Naive thymus-derived CD8-positive, alpha-beta T cell (primary cell): ENCODE measurements at regions not wholly inside any gene's neighbourhood (a gene's known extent, or its start where the extent isn't known, plus 50 kb on each side); places are given as distances from the start of the nearest gene placed in this dataset.

Source experiments
- ATAC-seq, 2 donors: fragments of 150-1000 bp; cut with Tn5 transposase in 1 of 2; sonication (Bioruptor Pico), chemical (Tn5 transposase) in 1 of 2; 1 replicate in 1 of 2; 2 replicates in 1 of 2; pipeline ENCODE4 v1.10.0; 2021; ENCODE audit warnings: mild to moderate bottlenecking in 2 of 2, moderate library complexity in 2 of 2
- POLR2A ChIA-PET: fragments of 350-600 bp; sonication (Branson Sonifier 250); formaldehyde crosslinking; loops from one replicate; lab custom pipeline; 2021; ENCODE audit warnings: antibody characterized with exemption; lab: Charles Lee
- DNase-seq, 10 donors: peaks; one replicate each; pipeline versions ENCODE4 v3.0.0 to v3.0.0-alpha.2; 2020 to 2022
- H3K27ac Mint-ChIP-seq, 10 donors: one replicate each; pipeline ENCODE4 v1.8.0; 2020 to 2022; ENCODE audit warnings: mild to moderate bottlenecking in 10 of 10, mixed read lengths in 10 of 10, moderate library complexity in 4 of 10, inconsistent platforms in 1 of 10
- H3K27me3 Mint-ChIP-seq, 5 donors: one replicate each; pipeline ENCODE4 v1.8.0; 2021 to 2022; ENCODE audit warnings: mixed read lengths in 5 of 5
- H3K36me3 Mint-ChIP-seq, 3 donors: one replicate each; pipeline ENCODE4 v1.8.0; 2020 to 2022; ENCODE audit warnings: mixed read lengths in 3 of 3, mild to moderate bottlenecking in 2 of 3, inconsistent platforms in 1 of 3
- H3K4me1 Mint-ChIP-seq, 4 donors: one replicate each; pipeline ENCODE4 v1.8.0; 2021 to 2022; ENCODE audit warnings: mixed read lengths in 4 of 4
- H3K4me3 Mint-ChIP-seq, 10 donors: one replicate each; pipeline ENCODE4 v1.8.0; 2020 to 2022; ENCODE audit warnings: mild to moderate bottlenecking in 10 of 10, mixed read lengths in 10 of 10, moderate library complexity in 6 of 10, inconsistent platforms in 1 of 10
- H3K9me3 Mint-ChIP-seq, 9 donors: one replicate each; pipeline ENCODE4 v1.8.0; 2020 to 2022; ENCODE audit warnings: mixed read lengths in 9 of 9, mild to moderate bottlenecking in 3 of 9, inconsistent platforms in 1 of 9, moderate library complexity in 1 of 9

DNA sequence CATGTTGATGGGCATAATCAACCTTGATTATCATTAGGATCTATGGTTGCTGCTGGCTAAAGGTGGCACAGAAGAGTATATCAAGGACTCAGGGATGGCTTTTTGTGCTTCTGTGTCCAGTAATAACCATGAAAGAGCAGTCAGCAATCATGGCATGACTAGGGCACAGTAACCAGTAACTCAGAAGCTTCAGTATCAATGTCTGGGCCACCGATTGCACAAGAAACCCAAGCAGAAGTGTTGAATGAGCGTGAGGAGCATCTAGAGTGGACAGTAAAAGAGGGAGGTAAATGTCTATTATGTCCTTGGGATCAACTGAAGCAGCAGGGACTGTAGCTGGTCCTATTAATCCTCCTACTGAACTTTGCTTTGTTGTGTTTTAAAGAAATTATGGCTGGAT is 81.5 kb upstream of the F13A1 start:
- Mint-ChIP-seq H3K9me3 (peaks cover 0 to 2% (median 0%) of the 10 kb centered on the region in 9 donors), H3K4me1 (peaks cover 0 to 4% (median 0%) of the 10 kb centered on the region in 4 donors), H3K27ac (no peak overlapping the region), H3K27me3 (peaks cover 0 to 12% (median under 1%) of the 10 kb centered on the region in 5 donors), H3K4me3 (no peak overlapping the region), H3K36me3 (no peaks in the 10 kb centered on the region)
- ATAC-seq (no peak), DNase-seq (no peak)
- POLR2A ChIA-PET = no interaction called here

DNA sequence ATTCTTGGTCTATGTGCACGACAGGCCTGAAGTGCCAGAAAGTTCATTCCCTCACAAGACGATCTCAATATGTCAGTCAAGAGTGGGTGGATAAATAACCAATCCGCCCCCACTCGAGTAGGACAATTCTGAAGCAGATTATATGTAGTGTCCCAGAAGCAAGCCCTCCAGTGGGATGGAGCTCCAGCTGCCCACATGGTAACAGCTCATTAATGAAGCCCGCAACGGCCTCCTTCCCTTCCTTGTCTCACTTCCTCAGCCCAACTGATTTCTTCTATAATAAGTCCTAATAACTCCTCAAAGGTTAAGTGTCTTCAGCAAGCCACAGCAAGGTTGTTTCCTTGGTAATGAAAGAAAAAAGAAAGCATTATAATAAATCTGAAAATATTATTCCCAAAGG is 82.1 kb upstream of the F13A1 start:
- Mint-ChIP-seq H3K4me1 (peaks cover 0 to 3% (median 0%) of the 10 kb centered on the region in 4 donors), H3K36me3 (no peaks in the 10 kb centered on the region), H3K27ac (no peak overlapping the region), H3K9me3 (peaks cover 0 to 2% (median 0%) of the 10 kb centered on the region in 9 donors), H3K4me3 (no peak overlapping the region), H3K27me3 (peaks cover 0 to 8% (median 0%) of the 10 kb centered on the region in 5 donors)
- ATAC-seq (no peak), DNase-seq (no peak)
- POLR2A ChIA-PET = no interaction called here

GRCh38 chr6:6405031-6405430 is 84.6 kb upstream of the F13A1 start:
- Mint-ChIP-seq H3K9me3 (peaks cover 0 to 2% (median 0%) of the 10 kb centered on the region in 9 donors), H3K27ac (no peak overlapping the region), H3K27me3 (peaks cover 0 to 11% (median 5%) of the 10 kb centered on the region in 5 donors), H3K4me1 (peaks cover 0 to 3% (median 0%) of the 10 kb centered on the region in 4 donors), H3K36me3 (no peaks in the 10 kb centered on the region), H3K4me3 (no peak overlapping the region)
- DNase-seq (no peak), ATAC-seq (no peak)
- POLR2A ChIA-PET = no interaction called here

- peaks cover 0 to 3% (median 0%) of the 10 kb centered on the region in 4 donors for H3K4me1 Mint-ChIP-seq
- H3K27ac Mint-ChIP-seq = no peak overlapping the region
- ATAC-seq = no peak
- H3K36me3 Mint-ChIP-seq = no peaks in the 10 kb centered on the region
- H3K27me3 Mint-ChIP-seq = peaks cover 0 to 12% (median 4%) of the 10 kb centered on the region in 5 donors
- no peaks in the 10 kb centered on the region for H3K9me3 Mint-ChIP-seq
- POLR2A ChIA-PET = no interaction called here
- no peak for DNase-seq
- H3K4me3 Mint-ChIP-seq = no peak overlapping the region
Observed at GRCh38 chr6:6405997-6406714, 85.7 kb upstream of the F13A1 start.

GRCh38 chr6:6406715-6407070 is 86.2 kb upstream of the F13A1 start:
- H3K27me3 Mint-ChIP-seq = peaks cover 0 to 11% (median 4%) of the 10 kb centered on the region in 5 donors
- H3K27ac Mint-ChIP-seq = no peak overlapping the region
- H3K4me1 Mint-ChIP-seq = peaks cover 0 to 3% (median 0%) of the 10 kb centered on the region in 4 donors
- H3K9me3 Mint-ChIP-seq = no peaks in the 10 kb centered on the region
- POLR2A ChIA-PET = interaction anchor here (0.9 to 1.2 kb wide), 2 partner anchors 11 to 15 kb away, joined by 3 read pairs; no protein-coding TSS in a partner anchor
- ATAC-seq (no peak), DNase-seq (no peak)
- H3K4me3 Mint-ChIP-seq = no peak overlapping the region
- H3K36me3 Mint-ChIP-seq = no peaks in the 10 kb centered on the region

- Mint-ChIP-seq H3K27ac (no peak overlapping the region), H3K4me1 (peaks cover 0 to 3% (median 0%) of the 10 kb centered on the region in 4 donors), H3K9me3 (no peaks in the 10 kb centered on the region), H3K27me3 (peaks cover 0 to 13% (median 4%) of the 10 kb centered on the region in 5 donors), H3K4me3 (no peak overlapping the region), H3K36me3 (no peaks in the 10 kb centered on the region)
- DNase-seq (peak in 2 of 10 donors; percentile 26 to 49), ATAC-seq (peak; percentile 62 to 73)
- POLR2A ChIA-PET = interaction anchor here (0.9 to 1.2 kb wide), 2 partner anchors 12 to 16 kb away, joined by 3 read pairs; no protein-coding TSS in a partner anchor
Observed at GRCh38 chr6:6407071-6407741, 86.7 kb upstream of the F13A1 start.

DNA sequence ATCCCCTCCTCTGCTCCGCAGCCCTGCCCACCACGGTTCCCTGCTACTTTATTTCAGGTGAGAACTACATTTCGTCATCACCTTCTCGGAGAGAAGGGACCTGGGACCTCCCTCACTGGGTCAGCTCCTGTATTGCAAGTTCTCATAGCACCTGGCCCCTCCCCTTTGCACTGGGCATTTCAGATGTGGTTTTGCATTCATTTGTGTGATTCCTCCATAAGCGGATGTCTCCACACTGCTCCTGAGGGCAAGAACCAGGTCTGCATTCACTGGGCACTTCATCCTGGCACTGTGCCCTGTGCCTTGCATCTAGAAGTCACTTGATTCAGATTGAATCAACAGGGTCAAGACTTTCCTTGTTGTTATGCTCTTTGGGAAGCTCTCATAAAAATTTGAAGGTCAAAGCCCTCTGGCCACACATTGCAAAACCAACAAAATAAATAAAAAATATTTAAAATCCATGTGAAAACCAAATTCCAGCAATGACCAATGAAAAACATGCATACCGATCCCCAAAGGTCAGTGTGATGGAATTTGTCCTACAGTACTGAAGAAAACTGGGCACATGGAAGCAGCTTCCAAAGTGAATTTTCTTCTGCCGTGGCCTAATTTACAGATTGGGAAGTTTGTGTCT is 89.1 kb upstream of the F13A1 start:
- no peak for DNase-seq
- ATAC-seq = no peak
- no peaks in the 10 kb centered on the region for H3K36me3 Mint-ChIP-seq
- POLR2A ChIA-PET = no interaction called here
- H3K27ac Mint-ChIP-seq = no peak overlapping the region
- H3K9me3 Mint-ChIP-seq = no peaks in the 10 kb centered on the region
- H3K4me1 Mint-ChIP-seq = peaks cover 0 to 3% (median 0%) of the 10 kb centered on the region in 4 donors
- no peak overlapping the region for H3K4me3 Mint-ChIP-seq
- peaks cover 0 to 15% (median 4%) of the 10 kb centered on the region in 5 donors for H3K27me3 Mint-ChIP-seq

- no peak for DNase-seq
Observed at GRCh38 chr6:6411115-6411514, 90.7 kb upstream of the F13A1 start.

GRCh38 chr6:6412221-6412620 is 91.8 kb upstream of the F13A1 start:
- Mint-ChIP-seq H3K4me3 (no peak overlapping the region), H3K27me3 (peaks cover 0 to 15% (median 4%) of the 10 kb centered on the region in 5 donors)

More at GRCh38 chr6:6411115-6411514, 90.7 kb upstream of the F13A1 start:
- POLR2A ChIA-PET = no interaction called here
- H3K27ac Mint-ChIP-seq = no peak overlapping the region
- no peak for ATAC-seq
- no peak overlapping the region for H3K4me3 Mint-ChIP-seq
- H3K4me1 Mint-ChIP-seq = no peaks in the 10 kb centered on the region
- H3K27me3 Mint-ChIP-seq = peaks cover 0 to 15% (median 4%) of the 10 kb centered on the region in 5 donors
- H3K9me3 Mint-ChIP-seq = no peaks in the 10 kb centered on the region
- H3K36me3 Mint-ChIP-seq = no peaks in the 10 kb centered on the region

DNA sequence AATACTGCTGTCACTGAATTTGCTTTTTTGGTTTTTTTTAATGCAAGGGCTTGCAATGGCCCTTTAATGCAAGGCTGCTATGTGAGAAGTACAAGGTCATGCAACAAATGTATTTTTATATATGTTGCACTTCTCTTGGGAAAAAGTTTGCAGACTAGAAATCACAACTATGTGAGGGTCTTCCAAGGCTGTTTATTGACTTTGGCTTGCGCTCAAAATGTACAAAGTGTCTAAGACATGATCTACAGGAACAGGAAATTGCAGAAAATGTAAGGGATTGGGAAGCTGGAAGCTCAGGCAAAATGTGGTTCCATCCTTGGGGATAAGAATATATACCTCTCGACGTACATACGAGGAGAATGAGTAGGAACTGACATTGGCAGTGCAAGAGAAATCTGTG is 92.2 kb upstream of the F13A1 start:
- Mint-ChIP-seq H3K4me1 (no peaks in the 10 kb centered on the region), H3K9me3 (no peaks in the 10 kb centered on the region), H3K4me3 (no peak overlapping the region), H3K27ac (no peak overlapping the region), H3K27me3 (peaks cover 0 to 15% (median 4%) of the 10 kb centered on the region in 5 donors), H3K36me3 (no peaks in the 10 kb centered on the region)
- DNase-seq (no peak), ATAC-seq (no peak)
- POLR2A ChIA-PET = no interaction called here

More at GRCh38 chr6:6412221-6412620, 91.8 kb upstream of the F13A1 start:
- POLR2A ChIA-PET = no interaction called here
- ATAC-seq = no peak
- no peak for DNase-seq
- Mint-ChIP-seq H3K9me3 (no peaks in the 10 kb centered on the region), H3K27ac (no peak overlapping the region), H3K4me1 (no peaks in the 10 kb centered on the region), H3K36me3 (no peaks in the 10 kb centered on the region)

- POLR2A ChIA-PET = no interaction called here
- no peak for DNase-seq
- ATAC-seq = no peak
- Mint-ChIP-seq H3K36me3 (no peaks in the 10 kb centered on the region), H3K27ac (no peak overlapping the region), H3K9me3 (no peaks in the 10 kb centered on the region), H3K4me3 (no peak overlapping the region), H3K4me1 (no peaks in the 10 kb centered on the region), H3K27me3 (peaks cover 0 to 11% (median 0%) of the 10 kb centered on the region in 5 donors)
Observed at GRCh38 chr6:6414931-6415330, 94.5 kb upstream of the F13A1 start.

- no peaks in the 10 kb centered on the region for H3K4me1 Mint-ChIP-seq
- ATAC-seq (no peak), DNase-seq (no peak)
- H3K27me3 Mint-ChIP-seq = peaks cover 0 to 7% (median 3%) of the 10 kb centered on the region in 5 donors
- POLR2A ChIA-PET = no interaction called here
- H3K36me3 Mint-ChIP-seq = peaks cover 0 to 3% (median 0%) of the 10 kb centered on the region in 3 donors
- H3K27ac Mint-ChIP-seq = no peak overlapping the region
- no peak overlapping the region for H3K4me3 Mint-ChIP-seq
- H3K9me3 Mint-ChIP-seq = peaks cover 0 to 5% (median 0%) of the 10 kb centered on the region in 9 donors
Observed at GRCh38 chr6:6417475-6417874, 97.0 kb upstream of the F13A1 start.

DNA sequence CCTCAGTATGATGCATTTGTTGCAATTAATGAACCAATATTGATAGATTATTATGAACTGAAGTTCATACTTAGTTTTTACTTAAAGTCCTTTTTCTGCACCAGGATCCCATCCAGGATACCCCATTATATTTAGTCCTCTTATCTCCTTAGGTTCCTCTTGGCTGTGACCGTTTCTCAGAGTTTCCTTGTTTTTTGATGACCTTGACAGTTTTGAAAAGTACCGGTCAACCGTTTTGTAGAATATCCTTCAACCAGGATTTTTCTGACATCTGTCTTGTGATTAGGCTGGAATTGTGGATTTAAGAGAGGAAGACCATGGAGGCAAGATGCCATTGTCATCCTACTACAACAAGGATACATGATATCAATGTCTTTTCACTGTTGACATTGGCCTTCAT is 98.0 kb upstream of the F13A1 start:
- H3K36me3 Mint-ChIP-seq = peaks cover 0 to 10% (median 4%) of the 10 kb centered on the region in 3 donors
- ATAC-seq (no peak), DNase-seq (no peak)
- H3K4me1 Mint-ChIP-seq = no peaks in the 10 kb centered on the region
- no peak overlapping the region for H3K4me3 Mint-ChIP-seq
- peaks cover 0 to 7% (median 3%) of the 10 kb centered on the region in 5 donors for H3K27me3 Mint-ChIP-seq
- POLR2A ChIA-PET = no interaction called here
- H3K9me3 Mint-ChIP-seq = peaks cover 0 to 15% (median 8%) of the 10 kb centered on the region in 9 donors
- H3K27ac Mint-ChIP-seq = peak overlapping the region in 1 of 10 donors; percentile 32
